ENCODE measurements at regions not wholly inside any gene's neighbourhood (a gene's known extent, or its start where the extent isn't known, plus 50 kb on each side); places are given as distances from the start of the nearest gene placed in this dataset.
"Not testable (repeated sequence)": the region's sequence is repeated elsewhere in the genome, so short reads cannot be mapped to it uniquely, and the experiment has no call there.

GRCh38 chr9:63390897-63391296, 1894.1 kb downstream of the FOXD4L5 start:
- TF ChIP-seq CTCF (IDR thresholded peaks at IDR 0.05; ENCODE audit: low read depth, low read length); EZH2phosphoT487 (IDR thresholded peaks at IDR 0.05; ENCODE audit: low read depth): not testable (repeated sequence)

All from OCI-LY3 (cell line).